ENCODE measurements at regions not wholly inside any gene's neighbourhood (a gene's known extent, or its start where the extent isn't known, plus 50 kb on each side); places are given as distances from the start of the nearest gene placed in this dataset.
"Not testable (repeated sequence)": the region's sequence is repeated elsewhere in the genome, so short reads cannot be mapped to it uniquely, and the experiment has no call there.

DNA sequence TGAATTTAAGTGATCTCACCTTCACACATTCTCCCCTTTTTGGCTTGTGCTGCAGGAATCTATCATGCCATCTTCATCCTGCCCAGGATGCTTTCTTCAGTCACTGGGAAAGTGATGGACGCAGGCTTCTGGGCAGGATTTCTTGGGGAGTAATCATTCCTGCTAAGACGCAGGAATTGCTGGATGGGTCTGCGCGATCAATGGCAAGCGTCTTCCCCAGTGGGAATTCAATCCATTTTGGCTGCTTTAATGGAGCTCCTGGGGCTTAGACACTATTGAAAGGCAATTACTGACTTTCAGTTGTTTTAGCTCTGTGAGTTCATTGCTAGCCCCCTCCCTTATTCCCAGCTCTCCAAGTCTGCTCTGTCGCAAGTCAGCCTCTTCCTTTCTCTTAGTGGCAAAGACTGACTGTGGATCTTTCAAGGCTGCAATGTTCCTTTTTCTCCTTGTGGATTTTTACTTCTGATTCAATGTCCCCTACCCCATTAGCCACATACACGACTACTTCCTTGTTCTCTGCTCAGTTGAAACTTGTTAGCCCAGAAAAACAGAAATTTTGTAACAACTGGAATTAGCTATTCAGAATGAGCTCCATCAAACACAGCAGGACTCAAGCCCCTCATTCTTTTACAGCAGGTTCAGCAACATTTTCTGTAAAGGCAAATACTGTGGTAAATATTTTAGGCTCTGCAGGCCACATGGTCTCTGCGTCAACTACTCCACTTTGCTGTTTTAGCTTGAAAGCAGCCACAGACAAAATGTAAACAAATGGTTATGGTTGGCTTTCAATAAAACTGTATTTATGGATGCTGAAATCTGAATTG is 154.9 kb downstream of the ASB9 start:
- no peak for DNase-seq

GRCh38 chrX:15107367-15107988 is 162.4 kb downstream of the ASB9 start:
- no peak for DNase-seq

- no peak for DNase-seq
Measured at GRCh38 chrX:15098505-15098904, 171.4 kb downstream of the ASB9 start.

GRCh38 chrX:15087747-15088146 is 182.1 kb downstream of the ASB9 start:
- DNase-seq: no peak

- no peak for DNase-seq
Measured at GRCh38 chrX:15073313-15073712, 196.6 kb downstream of the ASB9 start.

GRCh38 chrX:15072880-15073279 is 197.0 kb downstream of the ASB9 start:
- DNase-seq: no peak

GRCh38 chrX:15072259-15072658 is 197.6 kb downstream of the ASB9 start:
- no peak for DNase-seq

DNA sequence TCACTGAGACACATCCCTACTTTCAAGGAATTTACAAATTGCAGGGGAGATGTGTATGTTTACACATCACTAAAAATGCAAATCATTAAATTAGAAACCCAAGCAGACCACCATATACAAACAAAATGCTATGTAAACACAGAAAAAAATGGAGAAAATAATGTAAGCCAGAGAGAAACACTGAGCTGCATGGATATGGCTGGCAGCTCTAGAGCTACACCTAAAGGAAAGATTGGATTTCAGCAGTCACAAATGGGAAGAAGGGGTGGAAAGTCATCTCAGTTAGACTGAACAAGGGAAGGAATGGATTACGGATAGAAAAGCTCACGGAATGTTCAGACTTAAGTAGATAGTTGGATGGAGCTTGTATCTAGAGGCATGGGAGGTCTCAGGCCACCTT is 186.3 kb downstream of the MOSPD2 start:
- no peak for DNase-seq

- DNase-seq: no peak
Measured at GRCh38 chrX:15056044-15056443, 182.8 kb downstream of the MOSPD2 start.

DNA sequence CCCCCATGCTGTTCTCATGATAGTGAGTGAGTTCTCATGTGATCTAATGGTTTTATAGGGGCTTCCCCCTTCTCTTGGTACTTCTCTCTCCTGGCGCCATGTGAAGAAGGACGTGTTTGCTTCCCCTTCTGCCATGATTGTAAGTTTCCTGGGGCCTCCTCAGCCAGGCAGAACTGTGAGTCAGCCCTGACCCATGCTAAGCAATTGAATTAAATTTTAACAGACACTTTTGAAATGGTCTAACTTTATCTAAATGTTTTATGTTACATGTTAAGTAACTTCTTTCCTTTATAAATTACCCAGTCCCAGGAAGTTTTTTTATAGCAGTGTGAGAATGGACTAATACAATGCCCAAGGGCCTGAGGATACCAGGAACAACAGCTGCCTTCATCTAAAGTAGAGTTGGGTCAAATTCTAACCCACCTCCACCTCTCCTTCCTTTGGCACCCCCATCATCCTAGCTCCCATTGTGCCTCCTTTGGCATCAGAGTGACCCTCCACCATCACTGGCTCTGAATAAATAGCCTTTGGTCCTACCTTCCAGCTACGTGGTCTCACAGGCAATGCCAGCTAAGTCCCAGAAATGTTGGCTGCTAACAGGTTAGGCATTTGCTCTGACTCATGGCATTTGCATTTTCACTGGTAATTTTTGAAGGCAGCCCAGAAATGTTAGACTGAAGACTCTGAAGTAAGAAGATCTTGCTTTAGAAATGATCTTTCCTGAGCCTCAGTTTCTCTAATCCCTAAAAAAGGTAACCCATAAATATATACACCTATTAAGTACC is 182.1 kb downstream of the MOSPD2 start:
- no peak for DNase-seq

DNA sequence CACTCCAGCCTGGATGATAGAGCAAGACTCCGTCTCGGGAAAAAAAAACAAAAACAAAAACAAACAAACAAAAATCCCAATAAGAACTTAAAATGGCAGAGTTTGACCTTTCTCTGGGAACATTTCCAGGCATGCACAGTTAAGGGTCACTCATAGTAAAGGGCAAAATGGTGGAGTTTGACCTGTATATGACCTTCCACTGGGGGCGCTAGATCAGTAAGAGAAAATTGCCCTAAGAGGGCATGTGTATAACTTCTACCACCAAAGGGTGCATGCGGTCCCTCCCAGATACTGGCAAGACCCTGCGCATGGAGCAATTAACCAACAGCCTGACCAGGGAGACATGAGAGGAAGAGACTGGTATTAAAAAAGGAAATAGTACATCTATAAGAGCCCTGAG is 177.2 kb downstream of the MOSPD2 start:
- no peak for DNase-seq

DNA sequence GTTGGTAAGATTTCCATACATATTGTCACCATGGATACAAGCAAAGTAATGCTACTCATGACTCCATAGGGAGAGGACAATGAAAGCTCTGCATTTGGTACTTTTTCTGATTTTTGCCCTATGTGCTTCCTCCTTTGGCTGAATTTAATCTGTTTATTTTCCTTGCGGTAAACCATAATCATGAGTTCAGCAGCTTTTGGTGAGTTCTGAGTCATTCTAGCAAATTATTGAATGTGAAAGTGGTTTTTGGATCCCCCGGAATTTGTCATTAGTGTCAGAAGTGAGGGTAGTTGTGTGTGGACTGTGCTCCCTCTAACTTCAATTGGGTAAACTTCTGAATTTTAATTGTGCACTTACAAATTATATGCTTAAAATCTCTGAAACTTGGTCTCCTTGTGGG is 170.3 kb downstream of the MOSPD2 start:
- no peak for DNase-seq

- DNase-seq: no peak
Measured at GRCh38 chrX:15033917-15034316, 160.7 kb downstream of the MOSPD2 start.

DNA sequence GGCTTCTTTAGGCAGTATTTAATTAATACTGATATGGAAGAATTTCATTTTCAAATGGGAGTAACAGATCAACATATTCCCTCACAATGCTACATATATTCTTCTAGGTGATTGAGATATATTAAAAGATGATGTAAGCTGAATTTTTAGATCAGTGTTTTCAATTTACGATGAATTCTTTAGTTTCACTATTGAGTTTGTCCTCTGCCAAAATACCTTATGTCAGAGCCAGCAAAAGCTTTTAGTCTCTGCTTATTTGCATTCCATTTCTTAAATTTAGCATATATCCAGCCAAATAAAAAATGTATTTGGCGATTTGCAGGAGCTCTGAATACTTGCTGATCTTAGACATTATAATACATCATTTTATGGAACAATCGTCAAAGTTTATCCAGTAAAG is 144.3 kb downstream of the MOSPD2 start:
- DNase-seq: no peak

DNA sequence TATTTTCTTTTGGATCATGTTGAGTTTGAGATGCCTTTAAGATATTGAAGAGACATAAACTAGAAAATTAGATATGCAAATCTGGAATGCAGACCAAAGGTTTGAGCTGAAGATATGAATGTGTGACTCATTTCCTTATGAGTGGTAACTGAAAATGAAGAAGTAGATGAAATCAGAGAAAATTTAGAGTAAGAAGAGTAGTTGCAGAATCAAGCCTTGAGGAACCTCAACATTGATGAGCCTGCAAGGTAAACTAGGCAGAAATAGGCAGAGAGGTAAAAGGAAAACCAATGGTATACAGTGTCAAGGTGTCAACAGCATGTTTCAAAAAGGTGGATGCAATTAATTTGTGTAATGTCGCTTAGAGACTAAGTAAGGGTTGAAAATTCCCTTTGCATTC is 142.8 kb downstream of the MOSPD2 start:
- DNase-seq: no peak

DNA sequence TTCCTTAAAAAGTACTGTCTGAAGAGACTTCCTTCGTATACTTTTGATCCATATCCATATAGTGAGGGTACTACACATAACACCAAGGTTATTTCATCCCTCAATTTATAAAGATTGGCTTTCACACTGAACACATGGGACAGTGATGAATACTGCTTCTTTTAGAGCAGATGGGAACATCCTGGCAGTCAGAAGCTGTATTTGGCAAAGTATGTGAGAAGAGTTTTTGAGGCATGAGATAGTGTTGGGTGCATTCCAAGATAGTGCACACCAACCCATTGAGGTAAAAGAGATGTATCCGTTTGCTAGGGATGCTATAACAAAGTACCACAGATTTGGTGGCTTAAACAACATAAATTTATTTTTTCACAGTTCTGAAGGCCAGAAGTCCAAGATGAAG is 141.1 kb downstream of the MOSPD2 start:
- no peak for DNase-seq

DNA sequence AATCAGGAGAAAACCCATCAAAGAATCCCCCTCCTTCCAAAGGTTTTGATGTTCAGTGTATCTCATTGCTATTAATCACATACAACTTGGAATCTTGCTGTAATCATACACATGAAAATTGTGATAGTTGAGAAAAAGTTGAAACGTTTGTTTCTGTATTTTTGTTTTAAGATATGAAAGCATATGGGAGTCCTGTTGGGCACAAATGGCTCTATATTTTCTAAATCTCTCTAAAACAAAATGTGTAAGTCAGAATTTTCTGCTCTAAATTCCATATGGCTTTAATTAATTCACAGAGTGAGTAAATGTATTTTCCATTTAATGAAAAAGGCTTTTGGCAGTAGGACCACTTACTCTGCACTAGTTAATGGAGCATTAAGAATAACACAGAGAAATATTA is 140.2 kb downstream of the MOSPD2 start:
- DNase-seq: no peak

DNA sequence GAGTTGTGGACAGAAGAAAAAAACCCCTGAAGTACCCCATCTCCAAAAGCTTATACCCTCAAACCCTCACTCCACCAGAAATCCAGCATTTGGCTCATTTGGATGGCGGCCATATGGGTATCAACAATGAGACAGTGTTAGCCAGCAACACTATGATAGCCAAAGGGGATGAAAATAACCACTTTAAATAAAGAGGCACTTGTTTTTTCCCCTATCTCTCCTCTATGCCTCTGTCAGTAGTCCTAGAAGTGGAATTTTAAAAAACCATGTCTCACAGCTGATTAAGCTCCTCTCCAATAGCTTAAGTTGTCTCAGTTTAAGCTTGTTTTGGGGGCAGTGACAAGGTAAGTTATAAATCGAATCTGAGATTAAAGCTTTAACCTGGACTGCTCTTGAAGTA is 124.0 kb downstream of the MOSPD2 start:
- DNase-seq: no peak

GRCh38 chrX:14984425-14984824 is 111.2 kb downstream of the MOSPD2 start:
- DNase-seq: not testable (repeated sequence)
